Endothelial cell (in vitro differentiated cells): ENCODE measurements at regions not wholly inside any gene's neighbourhood (a gene's known extent, or its start where the extent isn't known, plus 50 kb on each side); places are given as distances from the start of the nearest gene placed in this dataset.

ENCODE experiments used
- DNase-seq: peaks from one replicate; pipeline ENCODE4 v3.0.0; 2021; ENCODE audit warnings: low spot score
- H3K27ac Mint-ChIP-seq: one replicate; pipeline ENCODE4 v1.8.0; 2021; ENCODE audit warnings: mixed read lengths, inconsistent platforms; ENCODE audit not compliant: unreplicated experiment
- H3K27me3 Mint-ChIP-seq: one replicate; pipeline ENCODE4 v1.8.0; 2021; ENCODE audit warnings: mild to moderate bottlenecking, moderate library complexity, mixed read lengths, inconsistent platforms; ENCODE audit not compliant: unreplicated experiment
- H3K36me3 Mint-ChIP-seq: one replicate; pipeline ENCODE4 v1.8.0; 2021; ENCODE audit warnings: mild to moderate bottlenecking, low read depth, mixed read lengths, inconsistent platforms; ENCODE audit not compliant: unreplicated experiment
- H3K4me1 Mint-ChIP-seq: one replicate; pipeline ENCODE4 v1.8.0; 2021; ENCODE audit warnings: mild to moderate bottlenecking, mixed read lengths, inconsistent platforms; ENCODE audit not compliant: unreplicated experiment
- H3K4me3 Mint-ChIP-seq: one replicate; pipeline ENCODE4 v1.8.0; 2021; ENCODE audit warnings: mild to moderate bottlenecking, mixed read lengths, inconsistent platforms; ENCODE audit not compliant: unreplicated experiment
- H3K9me3 Mint-ChIP-seq: one replicate; pipeline ENCODE4 v1.8.0; 2021; ENCODE audit warnings: mixed read lengths, inconsistent platforms; ENCODE audit not compliant: unreplicated experiment
- CTCF ChIP-seq: fragments of 200-600 bp; sonication (generic); IDR thresholded peaks from one replicate; pipeline ENCODE4 v1.5.0; 2021; ENCODE audit warnings: antibody characterized with exemption; ENCODE audit not compliant: unreplicated experiment

- H3K27me3 Mint-ChIP-seq = peaks cover under 1% of the 10 kb centered on the region
- no peak for DNase-seq
- no peak overlapping the region for H3K27ac Mint-ChIP-seq
- no peaks in the 10 kb centered on the region for H3K36me3 Mint-ChIP-seq
- H3K4me1 Mint-ChIP-seq = peaks cover 18% of the 10 kb centered on the region
- H3K4me3 Mint-ChIP-seq = no peak overlapping the region
- no peak for TF ChIP-seq CTCF
- H3K9me3 Mint-ChIP-seq = no peaks in the 10 kb centered on the region
Measured at GRCh38 chr9:522190-522589, 307.5 kb downstream of the DOCK8 start.

GRCh38 chr9:522658-523057, 308.0 kb downstream of the DOCK8 start:
- Mint-ChIP-seq H3K4me1 (peaks cover 18% of the 10 kb centered on the region), H3K27ac (no peak overlapping the region)
- no peak for TF ChIP-seq CTCF

GRCh38 chr9:523444-523843, 308.8 kb downstream of the DOCK8 start:
- Mint-ChIP-seq H3K36me3 (no peaks in the 10 kb centered on the region), H3K4me1 (peaks cover 11% of the 10 kb centered on the region), H3K27me3 (peaks cover 1% of the 10 kb centered on the region), H3K27ac (no peak overlapping the region), H3K4me3 (no peak overlapping the region), H3K9me3 (no peaks in the 10 kb centered on the region)
- no peak for TF ChIP-seq CTCF
- no peak for DNase-seq

More at GRCh38 chr9:522658-523057, 308.0 kb downstream of the DOCK8 start:
- Mint-ChIP-seq H3K9me3 (no peaks in the 10 kb centered on the region), H3K36me3 (no peaks in the 10 kb centered on the region), H3K27me3 (no peaks in the 10 kb centered on the region), H3K4me3 (no peak overlapping the region)
- no peak for DNase-seq

GRCh38 chr9:524008-524407, 309.3 kb downstream of the DOCK8 start:
- Mint-ChIP-seq H3K36me3 (no peaks in the 10 kb centered on the region), H3K4me1 (peaks cover 6% of the 10 kb centered on the region), H3K9me3 (no peaks in the 10 kb centered on the region), H3K27me3 (peaks cover 1% of the 10 kb centered on the region), H3K4me3 (no peak overlapping the region), H3K27ac (no peak overlapping the region)
- DNase-seq = no peak
- no peak for TF ChIP-seq CTCF

GRCh38 chr9:526904-527591, 312.4 kb downstream of the DOCK8 start:
- Mint-ChIP-seq H3K4me1 (peaks cover 7% of the 10 kb centered on the region), H3K27me3 (peaks cover 1% of the 10 kb centered on the region), H3K4me3 (no peak overlapping the region), H3K36me3 (no peaks in the 10 kb centered on the region), H3K27ac (no peak overlapping the region), H3K9me3 (no peaks in the 10 kb centered on the region)
- TF ChIP-seq CTCF = no peak
- no peak for DNase-seq
